SU-DHL-6 (cell line): ENCODE measurements at regions not wholly inside any gene's neighbourhood (a gene's known extent, or its start where the extent isn't known, plus 50 kb on each side); places are given as distances from the start of the nearest gene placed in this dataset.

Experiments used
- H2AFZ ChIP-seq: fragments of 200-600 bp; sonication (generic); 2 replicates; pipeline ENCODE4 v1.6.1; 2014; ENCODE audit warnings: low read depth, mild to moderate bottlenecking, moderate library complexity, mixed read lengths, antibody characterized with exemption, low read length; ENCODE audit not compliant: severe bottlenecking
- H3F3A ChIP-seq: fragments of 200-600 bp; shearing (Covaris generic); 2 replicates; pipeline ENCODE4 v1.6.0; 2016; ENCODE audit warnings: antibody characterized with exemption, mild to moderate bottlenecking; ENCODE audit not compliant: insufficient read depth
- H3K27ac ChIP-seq: fragments of 200-600 bp; sonication (generic); 2 replicates; pipeline ENCODE4 v1.5.1; 2016; ENCODE audit warnings: low read depth, mild to moderate bottlenecking, low read length, moderate library complexity, mixed read lengths
- H3K27me3 ChIP-seq: fragments of 200-600 bp; sonication (generic), shearing (Covaris generic); 2 replicates; pipeline ENCODE4 v1.6.0; 2014; ENCODE audit warnings: mild to moderate bottlenecking, low read length
- H3K36me3 ChIP-seq: fragments of 200-600 bp; sonication (generic); 2 replicates; pipeline ENCODE4 v1.6.1; 2014; ENCODE audit warnings: mild to moderate bottlenecking, low read length, mixed read lengths
- H3K4me2 ChIP-seq: fragments of 300-600, 200-600 bp; shearing (Covaris generic), sonication (generic); 2 replicates; pipeline ENCODE4 v1.6.0; 2014; ENCODE audit warnings: low read length, low read depth, mild to moderate bottlenecking; ENCODE audit not compliant: poor library complexity, severe bottlenecking
- H3K4me3 ChIP-seq: fragments of 200-600 bp; sonication (generic); 2 replicates; pipeline ENCODE4 v1.5.1; 2014; ENCODE audit warnings: antibody characterized with exemption, low read length, mild to moderate bottlenecking, mixed read lengths; ENCODE audit not compliant: insufficient read depth, poor library complexity, severe bottlenecking
- H3K79me2 ChIP-seq: fragments of 200-600 bp; sonication (generic); 2 replicates; pipeline ENCODE4 v1.6.1; 2014; ENCODE audit warnings: mild to moderate bottlenecking, low read length, moderate library complexity; ENCODE audit not compliant: insufficient read depth
- H3K9ac ChIP-seq: fragments of 200-600 bp; sonication (generic); 2 replicates; pipeline ENCODE4 v1.7.0; 2014; ENCODE audit warnings: mild to moderate bottlenecking, low read length
- H3K9me2 ChIP-seq: fragments of 200-600 bp; sonication (generic); replicated peaks from 2 replicates; pipeline ENCODE4 v1.6.1; 2014; ENCODE audit warnings: low read length; ENCODE audit not compliant: insufficient read depth
- H3K9me3 ChIP-seq: fragments of 200-600 bp; sonication (generic); 2 replicates; pipeline ENCODE4 v1.6.1; 2014; ENCODE audit warnings: low read length, mixed read lengths; ENCODE audit not compliant: insufficient read depth
- H4K20me1 ChIP-seq: fragments of 200-600 bp; sonication (generic); 2 replicates; pipeline ENCODE4 v1.6.1; 2014; ENCODE audit warnings: low read depth, mild to moderate bottlenecking, antibody characterized with exemption, low read length, moderate library complexity, mixed read lengths
- CTCF ChIP-seq: fragments of 200-600 bp; sonication (generic); IDR thresholded peaks from one replicate; pipeline ENCODE4 v1.5.1; 2017; ENCODE audit warnings: antibody characterized with exemption, mild to moderate bottlenecking, low read length, moderate library complexity; ENCODE audit not compliant: insufficient read depth, poor library complexity, severe bottlenecking
- EZH2phosphoT487 ChIP-seq: fragments of 200-600 bp; sonication (generic), shearing (Covaris generic); conservative IDR thresholded peaks from 2 replicates; pipeline ENCODE4 v1.6.1; 2018; ENCODE audit warnings: mild to moderate bottlenecking, antibody characterized with exemption, low read length, moderate library complexity, mixed read lengths

- Histone ChIP-seq H4K20me1 (no peaks in the 10 kb centered on the region), H3K9ac (no peak overlapping the region), H3K4me3 (no peak overlapping the region), H3K36me3 (no peaks in the 10 kb centered on the region), H2AFZ (no peak overlapping the region), H3F3A (no peaks in the 10 kb centered on the region), H3K27ac (no peak overlapping the region), H3K27me3 (no peaks in the 10 kb centered on the region), H3K9me3 (no peaks in the 10 kb centered on the region; the same call in 1 of the 2 replicates), H3K79me2 (no peaks in the 10 kb centered on the region), H3K4me2 (no peak overlapping the region), H3K9me2 (no peaks in the 10 kb centered on the region)
- no peak for TF ChIP-seq CTCF
These were observed 223.8 kb downstream of the DACT1 start for GRCh38 chr14:58861586-58861985.

GRCh38 chr14:58862416-58863160, 224.8 kb downstream of the DACT1 start:
- H3K9me3 ChIP-seq, result no peaks in the 10 kb centered on the region; the same call in 1 of the 2 replicates

GRCh38 chr14:58863661-58864345, 226.0 kb downstream of the DACT1 start:
- Histone ChIP-seq H3K36me3 (no peaks in the 10 kb centered on the region), H3F3A (no peaks in the 10 kb centered on the region), H3K4me3 (no peak overlapping the region), H3K27ac (no peak overlapping the region), H3K27me3 (no peaks in the 10 kb centered on the region), H3K9ac (no peak overlapping the region), H3K9me3 (no peaks in the 10 kb centered on the region; the same call in 1 of the 2 replicates), H2AFZ (no peak overlapping the region), H3K79me2 (no peaks in the 10 kb centered on the region), H4K20me1 (no peaks in the 10 kb centered on the region), H3K9me2 (no peaks in the 10 kb centered on the region), H3K4me2 (no peak overlapping the region)
- TF ChIP-seq EZH2phosphoT487, result no peak
- TF ChIP-seq CTCF, result no peak

More at GRCh38 chr14:58862416-58863160, 224.8 kb downstream of the DACT1 start:
- H3F3A ChIP-seq, result no peaks in the 10 kb centered on the region
- no peaks in the 10 kb centered on the region for H3K27me3 ChIP-seq
- H3K27ac ChIP-seq, result no peak overlapping the region
- no peaks in the 10 kb centered on the region for H3K9me2 ChIP-seq
- no peaks in the 10 kb centered on the region for H3K36me3 ChIP-seq
- no peak overlapping the region for H3K4me3 ChIP-seq
- H3K79me2 ChIP-seq, result no peaks in the 10 kb centered on the region
- H3K4me2 ChIP-seq, result no peak overlapping the region
- TF ChIP-seq EZH2phosphoT487 (no peak), CTCF (no peak)
- H3K9ac ChIP-seq, result no peak overlapping the region
- no peaks in the 10 kb centered on the region for H4K20me1 ChIP-seq
- H2AFZ ChIP-seq, result no peak overlapping the region
